Breast epithelium (tissue), 4 donors: ENCODE measurements at regions not wholly inside any gene's neighbourhood (a gene's known extent, or its start where the extent isn't known, plus 50 kb on each side); places are given as distances from the start of the nearest gene placed in this dataset.

Experiments
- DNase-seq, 2 donors: peaks; one replicate each; pipeline ENCODE4 v3.0.0-alpha.2; 2019; ENCODE audit warnings: low spot score in 2 of 2
- H3K27ac ChIP-seq, 2 donors: fragments of 200-600 bp; sonication (generic) in 1 of 2; one replicate each; pipeline ENCODE4 v1.5.1; 2016 to 2019; ENCODE audit warnings: mild to moderate bottlenecking in 1 of 2
- H3K27me3 ChIP-seq, 2 donors: fragments of 200-600 bp; sonication (generic) in 1 of 2; one replicate each; pipeline versions ENCODE4 v1.5.1 to v1.6.0; 2017 to 2019; ENCODE audit warnings: control low read depth in 1 of 2, mild to moderate bottlenecking in 1 of 2
- H3K36me3 ChIP-seq: fragments of 200-600 bp; one replicate; pipeline ENCODE4 v1.5.1; 2019
- H3K4me1 ChIP-seq, 2 donors: fragments of 200-600 bp; sonication (generic); one replicate each; pipeline ENCODE4 v1.5.1; 2016 to 2019; ENCODE audit warnings: control low read depth in 1 of 2
- H3K4me3 ChIP-seq, 3 donors: fragments of 200-600 bp; sonication (generic); 1 replicate in 2 of 3; 2 replicates in 1 of 3; pipeline ENCODE4 v1.5.1; 2016 to 2019; ENCODE audit warnings: mild to moderate bottlenecking in 3 of 3, moderate library complexity in 2 of 3
- H3K9me3 ChIP-seq, 2 donors: fragments of 200-600 bp; sonication (generic) in 1 of 2; one replicate each; pipeline ENCODE4 v1.5.1; 2016 to 2019; ENCODE audit warnings: control low read depth in 1 of 2
- POLR2A ChIP-seq: fragments of 450-650 bp; IDR thresholded peaks from one replicate; pipeline ENCODE4 v1.6.1; 2016; ENCODE audit warnings: antibody characterized with exemption, mild to moderate bottlenecking, moderate library complexity
- POLR2AphosphoS5 ChIP-seq, 3 donors: sonication (generic); formaldehyde crosslinking; IDR thresholded peaks; one replicate each; pipeline ENCODE4 v1.6.1; 2017; ENCODE audit warnings: antibody characterized with exemption in 3 of 3
- intact Hi-C: fragments of 100-400 bp; cut with DNase I; formaldehyde crosslinking; loops from one replicate; pipeline ENCODE4 v1.15.1; 2023; ENCODE audit warnings: low total_unique reads
- TF ChIP-seq, protein P1 (sequence below), 3 donors: fragments of 450-650 bp; IDR thresholded peaks; one replicate each; pipeline ENCODE4 v1.5.1; 2016 to 2017; ENCODE audit warnings: antibody characterized with exemption in 3 of 3, mild to moderate bottlenecking in 3 of 3, moderate library complexity in 3 of 3

DNA sequence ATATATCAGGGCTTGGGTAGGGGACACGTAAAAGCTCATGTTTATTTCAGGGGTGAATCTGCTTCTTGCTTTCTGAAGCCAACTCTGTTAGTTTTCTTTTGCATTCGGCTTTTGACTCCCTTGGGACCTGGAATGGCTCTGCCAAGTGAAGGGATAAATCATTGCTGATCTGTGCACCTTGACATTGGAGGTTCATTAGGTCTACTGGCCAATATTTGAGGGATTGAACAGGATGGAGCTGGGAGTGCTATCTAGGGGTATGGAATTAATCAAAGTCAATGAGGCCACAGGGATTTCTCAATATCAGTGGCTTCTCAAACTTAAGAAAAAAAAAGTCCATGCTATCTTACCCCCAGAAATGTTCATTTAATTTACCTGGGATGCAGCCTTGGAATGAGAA lies 203.5 kb upstream of the RMST start:
- Histone ChIP-seq H3K27ac (no peak overlapping the region), H3K4me3 (no peak overlapping the region), H3K27me3 (no peaks in the 10 kb centered on the region), H3K9me3 (no peaks in the 10 kb centered on the region), H3K36me3 (no peaks in the 10 kb centered on the region), H3K4me1 (no peaks in the 10 kb centered on the region)
- DNase-seq = no peak
- TF ChIP-seq, protein P1, sequence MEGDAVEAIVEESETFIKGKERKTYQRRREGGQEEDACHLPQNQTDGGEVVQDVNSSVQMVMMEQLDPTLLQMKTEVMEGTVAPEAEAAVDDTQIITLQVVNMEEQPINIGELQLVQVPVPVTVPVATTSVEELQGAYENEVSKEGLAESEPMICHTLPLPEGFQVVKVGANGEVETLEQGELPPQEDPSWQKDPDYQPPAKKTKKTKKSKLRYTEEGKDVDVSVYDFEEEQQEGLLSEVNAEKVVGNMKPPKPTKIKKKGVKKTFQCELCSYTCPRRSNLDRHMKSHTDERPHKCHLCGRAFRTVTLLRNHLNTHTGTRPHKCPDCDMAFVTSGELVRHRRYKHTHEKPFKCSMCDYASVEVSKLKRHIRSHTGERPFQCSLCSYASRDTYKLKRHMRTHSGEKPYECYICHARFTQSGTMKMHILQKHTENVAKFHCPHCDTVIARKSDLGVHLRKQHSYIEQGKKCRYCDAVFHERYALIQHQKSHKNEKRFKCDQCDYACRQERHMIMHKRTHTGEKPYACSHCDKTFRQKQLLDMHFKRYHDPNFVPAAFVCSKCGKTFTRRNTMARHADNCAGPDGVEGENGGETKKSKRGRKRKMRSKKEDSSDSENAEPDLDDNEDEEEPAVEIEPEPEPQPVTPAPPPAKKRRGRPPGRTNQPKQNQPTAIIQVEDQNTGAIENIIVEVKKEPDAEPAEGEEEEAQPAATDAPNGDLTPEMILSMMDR (IDR thresholded peaks at IDR 0.05) = no peak
- TF ChIP-seq POLR2A (no peak), POLR2AphosphoS5 (IDR thresholded peaks at IDR 0.05) (no peak)
- intact Hi-C loops = no loop called here

DNA sequence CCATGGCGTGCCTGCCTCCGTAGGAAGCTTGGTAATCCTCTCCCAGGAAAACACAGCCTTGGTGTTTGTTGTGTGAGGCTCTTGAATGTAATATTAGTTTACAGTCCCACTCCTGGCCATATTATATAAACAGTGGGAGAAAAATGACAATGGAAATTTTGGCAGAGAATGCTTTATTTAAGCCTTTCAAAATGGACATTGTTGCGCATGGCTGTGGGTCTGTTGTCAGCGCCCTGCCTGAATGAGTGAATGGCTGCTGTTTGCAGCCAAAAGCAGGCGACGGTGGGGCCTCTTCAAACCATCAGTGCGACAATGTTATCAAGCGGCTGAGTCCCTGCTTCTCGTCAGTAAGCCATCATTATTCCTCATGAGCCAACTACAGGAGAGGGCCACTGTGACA lies 201.8 kb upstream of the RMST start:
- intact Hi-C loops = no loop called here
- Histone ChIP-seq H3K4me3 (no peak overlapping the region), H3K9me3 (no peaks in the 10 kb centered on the region), H3K27ac (no peak overlapping the region), H3K27me3 (no peaks in the 10 kb centered on the region), H3K4me1 (no peaks in the 10 kb centered on the region), H3K36me3 (no peaks in the 10 kb centered on the region)
- TF ChIP-seq POLR2A = no peak
- TF ChIP-seq, protein P1 (IDR thresholded peaks at IDR 0.05) = no peak
- no peak for TF ChIP-seq POLR2AphosphoS5 (IDR thresholded peaks at IDR 0.05)
- no peak for DNase-seq

DNA sequence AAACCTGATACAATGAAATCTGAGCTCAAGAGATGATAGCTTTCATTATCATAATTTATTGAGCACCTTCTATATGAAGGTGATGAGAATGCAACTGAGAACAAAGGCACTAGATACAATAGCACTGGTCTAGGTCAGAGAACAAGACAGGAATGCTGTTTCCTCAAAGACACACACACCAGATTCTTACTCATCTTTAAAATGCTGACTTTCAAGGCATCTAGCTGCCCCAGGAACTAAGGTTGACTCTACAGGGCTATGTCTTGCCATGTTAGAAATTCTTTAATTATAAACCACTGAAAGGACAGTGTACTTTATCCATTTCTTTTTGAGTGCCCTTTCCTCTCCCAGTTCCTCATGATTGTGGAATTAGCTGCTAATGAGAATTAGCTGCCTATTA lies 195.4 kb upstream of the RMST start:
- Histone ChIP-seq H3K36me3 (no peaks in the 10 kb centered on the region), H3K27ac (no peak overlapping the region), H3K4me1 (no peaks in the 10 kb centered on the region), H3K4me3 (no peak overlapping the region), H3K27me3 (no peaks in the 10 kb centered on the region), H3K9me3 (no peaks in the 10 kb centered on the region)
- no peak for DNase-seq
- TF ChIP-seq, protein P1 (IDR thresholded peaks at IDR 0.05) = no peak
- TF ChIP-seq POLR2AphosphoS5 (IDR thresholded peaks at IDR 0.05) = no peak
- intact Hi-C loops = no loop called here

DNA sequence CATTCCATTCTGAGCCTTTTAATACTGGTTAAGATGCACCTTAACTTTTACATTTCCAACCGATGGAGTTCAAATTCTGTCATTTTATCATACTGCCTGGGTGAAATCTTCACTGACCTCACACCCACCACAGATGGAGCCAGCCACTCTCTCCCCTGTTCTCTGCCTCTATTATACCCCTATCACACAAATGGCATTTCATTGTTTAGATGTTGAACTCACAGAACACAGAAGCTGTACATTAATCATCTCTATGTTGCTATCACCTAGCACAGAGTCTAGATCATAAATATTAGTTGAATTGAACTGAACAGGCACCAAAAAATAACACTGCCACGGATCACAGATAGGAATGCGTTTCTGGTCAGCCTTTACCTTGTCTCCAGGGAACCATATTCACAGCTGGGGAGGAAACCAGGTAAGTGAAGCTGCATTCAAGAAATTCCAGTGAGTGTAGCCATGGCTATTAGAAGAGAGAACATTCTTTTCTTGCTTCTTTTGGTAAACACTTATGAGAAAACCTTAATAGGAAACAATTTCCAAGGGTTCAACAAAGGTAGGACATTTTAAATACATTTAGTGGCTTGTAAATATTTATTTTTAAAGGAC lies 194.9 kb upstream of the RMST start:
- TF ChIP-seq POLR2AphosphoS5 (IDR thresholded peaks at IDR 0.05) (no peak), POLR2A (no peak)
- TF ChIP-seq, protein P1 (IDR thresholded peaks at IDR 0.05) = no peak
- Histone ChIP-seq H3K27ac (no peak overlapping the region), H3K36me3 (no peaks in the 10 kb centered on the region), H3K27me3 (no peaks in the 10 kb centered on the region), H3K4me1 (no peaks in the 10 kb centered on the region), H3K4me3 (no peak overlapping the region), H3K9me3 (no peaks in the 10 kb centered on the region)
- DNase-seq = no peak
- intact Hi-C loops = no loop called here

DNA sequence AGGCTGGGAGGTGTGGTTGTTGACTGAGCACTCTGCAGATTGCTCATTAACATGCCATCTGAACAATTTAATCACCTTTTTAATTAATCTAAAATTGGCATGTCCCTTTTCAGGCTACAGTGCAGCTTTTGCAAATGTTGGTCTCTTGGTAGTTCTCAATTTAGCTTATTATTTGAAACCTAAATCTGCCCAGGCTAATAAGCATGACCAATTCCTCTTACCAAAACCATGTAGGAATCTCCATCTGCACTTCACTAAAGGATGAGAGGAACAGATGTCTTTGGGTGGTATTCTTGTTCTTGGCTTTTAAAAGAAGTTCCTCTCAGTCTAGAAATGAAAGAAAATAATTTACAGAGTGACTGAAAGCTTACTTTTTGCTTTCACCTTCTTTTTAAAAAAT lies 190.1 kb upstream of the RMST start:
- TF ChIP-seq POLR2A (no peak), POLR2AphosphoS5 (IDR thresholded peaks at IDR 0.05) (no peak)
- TF ChIP-seq, protein P1 (IDR thresholded peaks at IDR 0.05) = no peak
- no peaks in the 10 kb centered on the region for H3K27me3 ChIP-seq
- H3K4me1 ChIP-seq = no peaks in the 10 kb centered on the region
- H3K27ac ChIP-seq = no peak overlapping the region
- H3K9me3 ChIP-seq = no peaks in the 10 kb centered on the region
- intact Hi-C loops = no loop called here
- no peak overlapping the region for H3K4me3 ChIP-seq
- H3K36me3 ChIP-seq = no peaks in the 10 kb centered on the region
- DNase-seq = no peak
